PC-9 (cell line): ENCODE measurements at regions not wholly inside any gene's neighbourhood (a gene's known extent, or its start where the extent isn't known, plus 50 kb on each side); places are given as distances from the start of the nearest gene placed in this dataset.

Source experiments
- BruUV-seq: library from RNA; stranded (reverse); fragments of 400-500 nt; replicated peaks from 2 replicates; lab custom pipeline; 2021; lab: Mats Ljungman, UMichigan
- CTCF ChIA-PET: fragments of 300-600 bp; sonication (Branson Sonifier 250); formaldehyde crosslinking; loops from one replicate; lab custom pipeline; 2022; ENCODE audit warnings: antibody characterized with exemption; lab: Charles Lee
- POLR2A ChIA-PET: fragments of 300-600 bp; sonication (Branson Sonifier 250); formaldehyde crosslinking; loops from one replicate; lab custom pipeline; 2022; ENCODE audit warnings: antibody characterized with exemption; ENCODE audit not compliant: unreplicated experiment; lab: Charles Lee
- DNase-seq, 2 experiments: peaks; one replicate each; pipeline versions ENCODE4 v3.0.0 to v3.0.0-alpha.2; 2015 to 2022; ENCODE audit warnings: mixed read lengths in 1 of 2
- H2AFZ ChIP-seq: fragments of 200-600 bp; sonication (generic); 2 replicates; pipeline ENCODE4 v1.8.1; 2017; ENCODE audit warnings: antibody characterized with exemption
- H3F3A ChIP-seq: fragments of 200-600 bp; sonication (generic); 2 replicates; pipeline ENCODE4 v1.8.1; 2017; ENCODE audit warnings: antibody characterized with exemption, mild to moderate bottlenecking, low read depth; ENCODE audit not compliant: insufficient read depth
- H3K27ac ChIP-seq: fragments of 200-600 bp; sonication (generic); 2 replicates; pipeline ENCODE4 v1.6.1; 2016; ENCODE audit warnings: mixed run types
- H3K27me3 ChIP-seq: fragments of 200-600 bp; sonication (generic); 2 replicates; pipeline ENCODE4 v1.6.1; 2016; ENCODE audit warnings: low read depth, mixed run types; ENCODE audit not compliant: insufficient read depth
- H3K36me3 ChIP-seq: fragments of 200-600 bp; sonication (generic); 2 replicates; pipeline ENCODE4 v1.6.1; 2016; ENCODE audit warnings: low read depth, mixed run types
- H3K4me1 ChIP-seq: fragments of 200-600 bp; sonication (generic); replicated peaks from 2 replicates; pipeline ENCODE4 v1.6.1; 2016; ENCODE audit warnings: mixed run types; ENCODE audit not compliant: insufficient read depth
- H3K4me2 ChIP-seq: fragments of 200-600 bp; sonication (generic); 2 replicates; pipeline ENCODE4 v1.6.1; 2017; ENCODE audit warnings: mixed run types
- H3K4me3 ChIP-seq: fragments of 200-600 bp; sonication (generic); 2 replicates; pipeline ENCODE4 v1.6.1; 2016; ENCODE audit warnings: mixed run types
- H3K79me2 ChIP-seq: fragments of 200-600 bp; sonication (generic); 2 replicates; pipeline ENCODE4 v1.6.1; 2017; ENCODE audit warnings: low read depth, mixed run types
- H3K9me2 ChIP-seq: fragments of 200-600 bp; sonication (generic); 2 replicates; pipeline ENCODE4 v1.8.1; 2017; ENCODE audit warnings: mild to moderate bottlenecking; ENCODE audit not compliant: insufficient read depth
- H3K9me3 ChIP-seq: fragments of 200-600 bp; sonication (generic); 2 replicates; pipeline ENCODE4 v1.8.1; 2016; ENCODE audit warnings: low read depth; ENCODE audit not compliant: insufficient read depth
- H4K20me1 ChIP-seq: fragments of 200-600 bp; sonication (generic); 2 replicates; pipeline ENCODE4 v1.8.1; 2017; ENCODE audit not compliant: insufficient read depth
- EZH2 ChIP-seq: fragments of 200-600 bp; sonication (generic); IDR thresholded peaks from 2 replicates; pipeline ENCODE4 v1.8.0; 2017; ENCODE audit warnings: antibody characterized with exemption, low read depth
- intact Hi-C: fragments of 100-400 bp; cut with micrococcal nuclease; formaldehyde crosslinking; loops from one replicate; pipeline ENCODE4 v1.10.0; 2022; ENCODE audit not compliant: unreplicated experiment
- TF ChIP-seq, protein P1 (sequence below): fragments of 200-600 bp; sonication (generic); conservative IDR thresholded peaks from 2 replicates; pipeline ENCODE4 v1.6.1; 2017; ENCODE audit warnings: mixed run types, antibody characterized with exemption, mild to moderate bottlenecking, moderate library complexity

DNA sequence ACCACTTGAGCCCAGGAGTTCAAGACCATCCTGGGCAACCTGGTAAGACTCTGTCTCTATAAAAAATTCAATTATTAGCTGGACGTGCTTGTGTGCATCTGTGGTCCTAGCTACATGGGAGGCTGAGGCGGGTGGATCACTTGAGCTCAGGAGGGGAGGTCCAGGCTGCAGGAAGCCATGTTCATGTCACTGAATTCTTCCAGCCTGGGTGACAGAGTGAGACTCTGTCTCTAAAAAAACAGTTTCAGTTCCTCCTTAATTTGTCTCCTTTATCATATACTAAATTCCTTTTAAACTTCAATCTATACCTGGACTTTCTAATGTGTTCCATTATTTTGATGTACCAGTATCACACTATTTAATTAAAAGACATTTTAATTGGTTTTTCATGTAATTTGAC, 422.2 kb upstream of the TLE4 start:
- POLR2A ChIA-PET = no interaction called here
- CTCF ChIA-PET = no interaction called here

DNA sequence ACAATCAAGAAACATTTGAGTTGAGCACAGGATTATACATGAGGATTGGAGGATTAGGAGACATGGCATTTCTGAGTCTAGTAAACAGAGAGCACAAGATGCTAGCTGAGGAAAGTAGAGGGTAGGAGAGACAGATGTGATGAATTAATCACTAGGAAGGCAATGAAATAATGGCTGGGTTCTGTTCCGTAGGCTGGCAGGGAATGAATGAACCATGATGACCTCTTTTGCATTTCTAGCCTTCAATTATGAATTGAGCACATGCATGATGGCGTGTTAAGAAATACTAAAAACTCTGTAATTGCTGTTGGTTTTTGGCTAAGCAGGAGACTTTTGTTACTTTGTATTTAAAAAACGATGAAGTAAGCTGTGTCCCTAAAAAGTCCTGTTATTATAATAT, 420.0 kb upstream of the TLE4 start:
- H3K4me1 ChIP-seq = no peaks in the 10 kb centered on the region
- no TSS peak for BruUV-seq
- H3K27ac ChIP-seq = no peak overlapping the region
- no peak overlapping the region for H3K4me3 ChIP-seq
- no peak overlapping the region for H2AFZ ChIP-seq
- no peaks in the 10 kb centered on the region for H3K79me2 ChIP-seq
- CTCF ChIA-PET = no interaction called here
- no peaks in the 10 kb centered on the region for H3F3A ChIP-seq
- no peaks in the 10 kb centered on the region for H3K36me3 ChIP-seq
- DNase-seq = no peak
- TF ChIP-seq EZH2 = no peak
- TF ChIP-seq, protein P1, sequence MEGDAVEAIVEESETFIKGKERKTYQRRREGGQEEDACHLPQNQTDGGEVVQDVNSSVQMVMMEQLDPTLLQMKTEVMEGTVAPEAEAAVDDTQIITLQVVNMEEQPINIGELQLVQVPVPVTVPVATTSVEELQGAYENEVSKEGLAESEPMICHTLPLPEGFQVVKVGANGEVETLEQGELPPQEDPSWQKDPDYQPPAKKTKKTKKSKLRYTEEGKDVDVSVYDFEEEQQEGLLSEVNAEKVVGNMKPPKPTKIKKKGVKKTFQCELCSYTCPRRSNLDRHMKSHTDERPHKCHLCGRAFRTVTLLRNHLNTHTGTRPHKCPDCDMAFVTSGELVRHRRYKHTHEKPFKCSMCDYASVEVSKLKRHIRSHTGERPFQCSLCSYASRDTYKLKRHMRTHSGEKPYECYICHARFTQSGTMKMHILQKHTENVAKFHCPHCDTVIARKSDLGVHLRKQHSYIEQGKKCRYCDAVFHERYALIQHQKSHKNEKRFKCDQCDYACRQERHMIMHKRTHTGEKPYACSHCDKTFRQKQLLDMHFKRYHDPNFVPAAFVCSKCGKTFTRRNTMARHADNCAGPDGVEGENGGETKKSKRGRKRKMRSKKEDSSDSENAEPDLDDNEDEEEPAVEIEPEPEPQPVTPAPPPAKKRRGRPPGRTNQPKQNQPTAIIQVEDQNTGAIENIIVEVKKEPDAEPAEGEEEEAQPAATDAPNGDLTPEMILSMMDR = no peak
- intact Hi-C loops = no loop called here
- H3K9me2 ChIP-seq = no peaks in the 10 kb centered on the region
- H3K27me3 ChIP-seq = no peaks in the 10 kb centered on the region
- no peak overlapping the region for H3K4me2 ChIP-seq
- no peaks in the 10 kb centered on the region for H4K20me1 ChIP-seq
- POLR2A ChIA-PET = no interaction called here
- H3K9me3 ChIP-seq = no peaks in the 10 kb centered on the region

More for the DNA sequence above, 422.2 kb upstream of the TLE4 start:
- Histone ChIP-seq H3K4me2 (no peak overlapping the region), H3K4me1 (no peaks in the 10 kb centered on the region), H3K79me2 (no peaks in the 10 kb centered on the region), H3K9me3 (no peaks in the 10 kb centered on the region), H3K4me3 (no peak overlapping the region), H3K27me3 (no peaks in the 10 kb centered on the region), H4K20me1 (no peaks in the 10 kb centered on the region), H3K36me3 (no peaks in the 10 kb centered on the region), H3K27ac (no peak overlapping the region), H2AFZ (no peak overlapping the region), H3F3A (no peaks in the 10 kb centered on the region), H3K9me2 (no peaks in the 10 kb centered on the region)
- no TSS peak for BruUV-seq
- intact Hi-C loops = no loop called here
- no peak for TF ChIP-seq EZH2
- TF ChIP-seq, protein P1 = no peak
- DNase-seq = no peak

DNA sequence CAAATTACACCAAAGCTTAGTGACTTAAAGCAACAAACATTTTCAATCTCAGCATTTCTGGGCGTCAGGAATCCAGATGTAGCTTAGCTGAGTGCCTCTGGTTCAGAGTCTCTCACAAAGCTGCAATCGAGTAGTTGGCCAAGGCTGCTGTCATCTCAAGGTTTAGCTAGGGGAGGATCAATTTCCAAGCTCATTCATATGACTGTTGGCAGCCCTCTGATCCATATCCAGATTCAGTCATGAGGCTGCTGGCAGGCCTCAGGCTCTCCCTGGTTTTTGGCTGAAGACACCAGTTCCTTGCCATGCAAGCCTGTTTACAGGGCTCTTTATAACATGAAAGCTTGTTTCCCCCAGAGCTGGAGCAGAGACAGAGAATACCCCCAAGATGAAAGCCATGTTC, 419.5 kb upstream of the TLE4 start:
- H3K4me1 ChIP-seq = no peaks in the 10 kb centered on the region
- no peak overlapping the region for H2AFZ ChIP-seq
- H3K27ac ChIP-seq = no peak overlapping the region
- no peaks in the 10 kb centered on the region for H3F3A ChIP-seq
- no peak for TF ChIP-seq EZH2
- TF ChIP-seq, protein P1 = no peak
- H3K27me3 ChIP-seq = no peaks in the 10 kb centered on the region
- no peaks in the 10 kb centered on the region for H3K36me3 ChIP-seq
- BruUV-seq = no TSS peak
- H3K4me3 ChIP-seq = no peak overlapping the region
- no peaks in the 10 kb centered on the region for H3K9me2 ChIP-seq
- H3K79me2 ChIP-seq = no peaks in the 10 kb centered on the region
- no peaks in the 10 kb centered on the region for H4K20me1 ChIP-seq
- no peak overlapping the region for H3K4me2 ChIP-seq
- H3K9me3 ChIP-seq = no peaks in the 10 kb centered on the region
- DNase-seq = no peak
- intact Hi-C loops = no loop called here
- ChIA-PET POLR2A (no interaction called here), CTCF (no interaction called here)
